ENCODE measurements at regions not wholly inside any gene's neighbourhood (a gene's known extent, or its start where the extent isn't known, plus 50 kb on each side); places are given as distances from the start of the nearest gene placed in this dataset.

- TF ChIP-seq CTCF (IDR thresholded peaks at IDR 0.05) (no peak), POLR2A (IDR thresholded peaks at IDR 0.05) (no peak)
These were observed 63.1 kb upstream of the ZPBP start for GRCh38 chr7:50156163-50156562.
